H1 (cell line): ENCODE measurements at regions not wholly inside any gene's neighbourhood (a gene's known extent, or its start where the extent isn't known, plus 50 kb on each side); places are given as distances from the start of the nearest gene placed in this dataset.

Experiments
- CTCF ChIA-PET: fragments of 300-600 bp; sonication (Branson Sonifier 250); formaldehyde crosslinking; loops from one replicate; lab custom pipeline; 2021; ENCODE audit not compliant: partially characterized antibody; lab: Charles Lee
- POLR2A ChIA-PET: fragments of 300-600 bp; sonication (Branson Sonifier 250); formaldehyde crosslinking; loops from one replicate; lab custom pipeline; 2021; ENCODE audit warnings: inconsistent platforms; ENCODE audit not compliant: partially characterized antibody; lab: Charles Lee
- DNase-seq, 2 experiments: peaks; one replicate each; pipeline versions ENCODE4 v3.0.0 to v3.0.0-alpha.2; 2010 to 2022; ENCODE audit warnings: low spot score in 2 of 2, low read depth in 1 of 2, mixed read lengths in 1 of 2
- FAIRE-seq: peaks from 2 replicates; lab custom pipeline; 2011; peaks lifted over from hg19 to GRCh38; lab: Jason Lieb, UNC
- H2AFZ ChIP-seq: 2 replicates; pipeline ENCODE4 v1.8.1; 2012; ENCODE audit warnings: low read length, inconsistent platforms
- H2AK5ac ChIP-seq: 2 replicates; pipeline ENCODE4 v1.6.1; 2013; ENCODE audit warnings: low read depth, low read length
- H2BK120ac ChIP-seq: replicated peaks from 2 replicates; pipeline ENCODE3; 2013; ENCODE audit warnings: low read depth, low read length, inconsistent platforms
- H2BK12ac ChIP-seq: 2 replicates; pipeline ENCODE4 v1.6.1; 2013; ENCODE audit warnings: low read depth, low read length
- H2BK15ac ChIP-seq: 2 replicates; pipeline ENCODE4 v1.6.1; 2013; ENCODE audit warnings: low read length
- H2BK20ac ChIP-seq: 2 replicates; pipeline ENCODE4 v1.6.1; 2013; ENCODE audit warnings: low read length
- H2BK5ac ChIP-seq: 2 replicates; pipeline ENCODE4 v1.6.1; 2013; ENCODE audit warnings: low read depth, low read length
- H3K14ac ChIP-seq: 2 replicates; pipeline ENCODE4 v1.6.1; 2013; ENCODE audit warnings: inconsistent platforms; ENCODE audit not compliant: insufficient read length
- H3K18ac ChIP-seq: 2 replicates; pipeline ENCODE4 v1.6.1; 2013; ENCODE audit warnings: low read length; ENCODE audit errors: extremely low read depth
- H3K23ac ChIP-seq: 2 replicates; pipeline ENCODE4 v1.6.1; 2013; ENCODE audit warnings: inconsistent platforms; ENCODE audit not compliant: insufficient read length
- H3K23me2 ChIP-seq: 2 replicates; pipeline ENCODE4 v1.6.1; 2013; ENCODE audit warnings: low read depth, low read length
- H3K27ac ChIP-seq: 2 replicates; pipeline ENCODE4 v1.6.1; 2011; ENCODE audit warnings: low read depth, low read length, inconsistent platforms
- H3K27me3 ChIP-seq, 4 experiments: replicated peaks in 1 of 4; 1 replicate in 1 of 4; 2 replicates in 3 of 4; pipeline versions ENCODE4 v1.6.1 to v1.8.1; 2011 to 2013; ENCODE audit warnings: low read length in 3 of 4, mild to moderate bottlenecking in 3 of 4, inconsistent platforms in 2 of 4, mixed read lengths in 2 of 4, moderate library complexity in 1 of 4; ENCODE audit not compliant: control insufficient read depth in 3 of 4, insufficient read depth in 3 of 4; ENCODE audit errors: extremely low read depth in 1 of 4
- H3K36me3 ChIP-seq, 4 experiments: 2 replicates each; pipeline versions ENCODE4 v1.6.1 to v1.8.1; 2011 to 2013; ENCODE audit warnings: mild to moderate bottlenecking in 4 of 4, low read length in 3 of 4, moderate library complexity in 2 of 4, control low read depth in 1 of 4, inconsistent platforms in 1 of 4; ENCODE audit not compliant: insufficient read depth in 4 of 4, control insufficient read depth in 2 of 4
- H3K4ac ChIP-seq: replicated peaks from 2 replicates; pipeline ENCODE3; 2013; ENCODE audit warnings: low read length, low read depth, mixed read lengths, inconsistent platforms; ENCODE audit not compliant: insufficient read length
- H3K4me1 ChIP-seq, 4 experiments: replicated peaks in 1 of 4; 1 replicate in 1 of 4; 2 replicates in 3 of 4; pipeline versions ENCODE4 v1.6.1 to v1.8.1; 2011 to 2013; ENCODE audit warnings: low read length in 3 of 4, inconsistent platforms in 2 of 4, mixed read lengths in 1 of 4; ENCODE audit not compliant: insufficient read depth in 4 of 4, control insufficient read depth in 3 of 4
- H3K4me2 ChIP-seq, 2 experiments: 2 replicates each; pipeline versions ENCODE4 v1.6.1 to v1.8.1; 2011 to 2013; ENCODE audit warnings: low read depth in 2 of 2, low read length in 2 of 2, control low read depth in 1 of 2, inconsistent platforms in 1 of 2, mild to moderate bottlenecking in 1 of 2; ENCODE audit not compliant: insufficient read depth in 1 of 2
- H3K4me3 ChIP-seq, 4 experiments: fragments of 200-600, 300-600 bp in 1 of 4; sonication (generic), shearing (Covaris generic), sonication (Bioruptor Twin) in 1 of 4; 2 replicates each; pipeline versions ENCODE4 v1.5.1 to v1.8.1; 2011 to 2016; ENCODE audit warnings: low read length in 4 of 4, low read depth in 3 of 4, control low read depth in 2 of 4, inconsistent platforms in 2 of 4, mild to moderate bottlenecking in 2 of 4, mixed read lengths in 1 of 4, moderate library complexity in 1 of 4; ENCODE audit not compliant: insufficient read depth in 2 of 4; ENCODE audit errors: extremely low read depth in 1 of 4
- H3K56ac ChIP-seq: replicated peaks from 2 replicates; pipeline ENCODE3; 2013; ENCODE audit warnings: low read depth, mild to moderate bottlenecking, mixed read lengths, low read length, inconsistent platforms; ENCODE audit not compliant: insufficient read length
- H3K79me1 ChIP-seq: 2 replicates; pipeline ENCODE4 v1.6.1; 2013; ENCODE audit warnings: low read depth, low read length, control low read depth
- H3K79me2 ChIP-seq, 2 experiments: 2 replicates each; pipeline versions ENCODE4 v1.6.1 to v1.8.1; 2012 to 2013; ENCODE audit warnings: low read length in 2 of 2, mild to moderate bottlenecking in 2 of 2, inconsistent platforms in 1 of 2; ENCODE audit not compliant: insufficient read depth in 2 of 2, control insufficient read depth in 1 of 2
- H3K9ac ChIP-seq, 4 experiments: replicated peaks in 1 of 4; 1 replicate in 1 of 4; 2 replicates in 3 of 4; pipeline versions ENCODE4 v1.6.1 to v1.8.1; 2011 to 2013; ENCODE audit warnings: low read depth in 3 of 4, low read length in 3 of 4, control low read depth in 2 of 4, mild to moderate bottlenecking in 2 of 4, moderate library complexity in 2 of 4, inconsistent platforms in 1 of 4; ENCODE audit errors: extremely low read depth in 1 of 4
- H3K9me3 ChIP-seq, 2 experiments: 2 replicates each; pipeline versions ENCODE4 v1.6.1 to v1.8.1; 2012 to 2013; ENCODE audit warnings: mild to moderate bottlenecking in 2 of 2, moderate library complexity in 2 of 2, control low read depth in 1 of 2, inconsistent platforms in 1 of 2, low read depth in 1 of 2, low read length in 1 of 2, mixed read lengths in 1 of 2; ENCODE audit not compliant: insufficient read depth in 2 of 2
- H4K20me1 ChIP-seq, 2 experiments: replicated peaks in 1 of 2; 2 replicates each; pipeline versions ENCODE3 to v1.8.1; 2011 to 2013; ENCODE audit warnings: inconsistent platforms in 2 of 2, low read length in 2 of 2, mild to moderate bottlenecking in 1 of 2; ENCODE audit not compliant: insufficient read depth in 2 of 2, control insufficient read depth in 1 of 2
- H4K5ac ChIP-seq: 2 replicates; pipeline ENCODE4 v1.6.1; 2013; ENCODE audit warnings: low read length, low read depth, mixed read lengths, inconsistent platforms; ENCODE audit not compliant: insufficient read length
- H4K8ac ChIP-seq: 2 replicates; pipeline ENCODE4 v1.8.0; 2013; ENCODE audit warnings: mild to moderate bottlenecking, moderate library complexity, low read length, inconsistent platforms; ENCODE audit not compliant: insufficient read depth; ENCODE audit errors: extremely low read depth
- H4K91ac ChIP-seq: replicated peaks from 2 replicates; pipeline ENCODE3; 2013; ENCODE audit warnings: low read length, mixed read lengths, inconsistent platforms; ENCODE audit not compliant: insufficient read length
- CHD1 ChIP-seq: IDR thresholded peaks from 2 replicates; pipeline ENCODE4 v1.6.1; 2012; ENCODE audit warnings: low read depth, low read length, improper control_type of control experiment
- YY1 ChIP-seq: IDR thresholded peaks from 2 replicates; pipeline ENCODE4 v1.6.1; 2011; ENCODE audit warnings: low read depth, mild to moderate bottlenecking, low read length
- WGBS, 2 experiments: shearing (Covaris generic) in 1 of 2; methylation state at CpG; one replicate each; pipeline versions ENCODE4 v1.1.6 to v1.1.7; 2013 to 2015; ENCODE audit warnings: low lambda C conversion rate in 2 of 2, mixed read lengths in 2 of 2, inconsistent platforms in 1 of 2, low coverage in 1 of 2, missing lambda C conversion rate in 1 of 2; ENCODE audit not compliant: insufficient replicate concordance in 2 of 2, insufficient coverage in 1 of 2, insufficient read length in 1 of 2; ENCODE audit errors: extremely low coverage in 1 of 2, missing lambda C conversion rate in 1 of 2; 5-methylcytosine and 5-hydroxymethylcytosine counted together

GRCh38 chrX:146956760-146957159 is 142.2 kb upstream of the CXorf51A start:
- 100% methylated on average over 2 of the region's 2 CpGs; no CpG with 5 or more reads in 1 of the 2 experiments for WGBS, 2 experiments
- no peak overlapping the region for H2BK20ac ChIP-seq
- H2BK5ac ChIP-seq, result no peak overlapping the region
- H2AFZ ChIP-seq, result no peak overlapping the region
- no peak overlapping the region for H4K5ac ChIP-seq
- POLR2A ChIA-PET, result no interaction called here
- no peak for TF ChIP-seq YY1
- no peak for TF ChIP-seq CHD1
- DNase-seq (no peak), FAIRE-seq (no peak)
- H2BK15ac ChIP-seq, result no peak overlapping the region
- H3K4me1 ChIP-seq, result no peaks in the 10 kb centered on the region
- H3K36me3 ChIP-seq, result no peaks in the 10 kb centered on the region
- no peak overlapping the region for H3K14ac ChIP-seq
- H3K9ac ChIP-seq, result no peak overlapping the region
- H3K4me3 ChIP-seq, result no peak overlapping the region
- H3K56ac ChIP-seq, result no peak overlapping the region
- H3K9me3 ChIP-seq, result no peaks in the 10 kb centered on the region
- no peaks in the 10 kb centered on the region for H3K23me2 ChIP-seq
- H2BK12ac ChIP-seq, result no peak overlapping the region
- no peak overlapping the region for H3K27ac ChIP-seq
- no peak overlapping the region for H4K91ac ChIP-seq
- H3K4ac ChIP-seq, result no peak overlapping the region
- no peak overlapping the region for H2BK120ac ChIP-seq
- H3K79me1 ChIP-seq, result no peaks in the 10 kb centered on the region
- CTCF ChIA-PET, result no interaction called here
- no peak overlapping the region for H3K4me2 ChIP-seq
- H3K27me3 ChIP-seq, result no peaks in the 10 kb centered on the region
- H3K79me2 ChIP-seq, result no peaks in the 10 kb centered on the region
- no peak overlapping the region for H4K8ac ChIP-seq
- H4K20me1 ChIP-seq, result no peaks in the 10 kb centered on the region
- no peak overlapping the region for H3K23ac ChIP-seq
- H3K18ac ChIP-seq, result no peak overlapping the region
- no peak overlapping the region for H2AK5ac ChIP-seq
